Amygdala (tissue), 56 donors: ENCODE measurements at regions not wholly inside any gene's neighbourhood (a gene's known extent, or its start where the extent isn't known, plus 50 kb on each side); places are given as distances from the start of the nearest gene placed in this dataset.
"Not testable (repeated sequence)": the region's sequence is repeated elsewhere in the genome, so short reads cannot be mapped to it uniquely, and the experiment has no call there.

Source experiments
- DNase-seq, 56 donors: peaks; one replicate each; lab custom pipeline; 2025; lab: John Stamatoyannopoulos, UW

DNA sequence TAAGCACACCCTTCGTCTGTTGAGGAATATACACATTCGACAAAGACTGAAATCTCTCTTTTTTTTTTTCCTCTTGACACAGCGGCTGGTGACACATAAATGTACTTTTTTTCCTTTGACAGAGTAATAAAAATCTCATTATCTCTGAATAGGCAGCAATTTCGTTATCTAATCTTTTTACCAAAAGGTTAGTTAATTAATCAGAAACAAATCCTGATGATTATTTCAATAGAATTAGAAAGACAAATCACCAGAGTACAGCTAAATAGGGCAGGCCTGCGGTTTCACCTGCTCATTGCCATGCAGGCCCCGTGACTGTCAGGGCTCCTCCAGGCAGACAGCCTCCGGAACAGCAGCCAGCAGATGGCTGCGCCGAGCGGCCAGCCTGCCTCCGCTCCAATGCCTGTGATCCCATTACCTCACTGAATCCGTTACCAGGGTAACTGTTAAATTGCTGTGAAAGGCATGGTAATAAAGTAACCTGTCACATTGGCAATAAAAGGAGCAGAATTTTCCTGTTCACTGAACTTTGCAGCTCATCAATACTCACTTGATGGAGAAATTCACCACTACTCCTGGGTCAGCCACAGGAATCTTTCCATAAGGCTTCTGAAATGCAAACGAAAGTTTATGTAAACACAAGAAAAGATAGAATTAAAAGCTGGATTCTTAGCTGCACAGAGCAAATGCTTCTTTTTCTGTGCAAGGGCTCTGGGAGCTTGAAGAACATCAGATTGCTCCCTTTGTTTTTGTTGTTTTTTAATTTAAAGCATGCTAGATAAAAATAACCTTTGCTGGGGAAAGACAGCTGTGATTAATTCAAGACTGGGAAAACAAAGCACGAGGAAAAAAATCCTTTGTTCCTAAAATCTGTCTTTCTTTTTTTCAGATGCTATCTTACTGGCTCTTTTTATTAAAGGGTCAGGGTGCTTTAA lies 666.4 kb upstream of the ZNF608 start:
- DNase-seq = peak in 54 of 56 donors; percentile 17 to 94 (median 79)

DNA sequence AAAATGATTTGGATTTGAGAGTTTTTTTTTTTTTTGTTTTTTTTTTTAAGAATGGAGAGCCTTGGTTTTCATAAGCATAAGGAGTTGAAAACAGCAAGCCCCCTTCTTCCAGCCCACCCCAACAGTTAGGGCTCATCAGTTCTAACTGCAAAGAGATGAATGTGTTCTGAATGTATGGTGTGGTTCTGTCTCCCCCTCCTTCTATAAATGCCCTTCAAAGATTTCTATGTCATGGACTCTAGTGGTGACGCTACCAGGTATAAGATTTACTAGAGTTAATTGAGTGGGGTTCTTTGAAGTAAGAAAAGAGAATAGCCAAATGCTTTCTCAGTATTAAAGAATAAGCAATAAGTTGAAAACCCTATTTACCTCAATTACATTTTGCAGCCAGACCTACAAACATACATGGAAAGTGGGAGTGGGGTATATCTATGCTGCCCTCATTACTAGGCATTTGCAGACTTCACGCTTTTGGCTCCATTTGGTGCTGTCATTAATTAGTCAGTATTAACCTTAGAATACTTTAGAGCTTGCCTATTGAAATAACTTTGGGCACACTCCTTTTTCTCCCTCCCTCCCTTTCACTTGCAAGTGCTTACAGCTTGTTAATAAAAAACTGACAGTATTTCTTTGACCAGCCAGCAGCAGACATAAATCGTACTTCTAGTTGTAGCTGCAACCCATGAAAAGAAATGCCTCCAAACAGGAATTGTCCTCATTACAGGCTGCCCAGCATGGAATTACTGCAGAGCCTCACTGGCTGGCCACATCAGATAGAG lies 667.2 kb upstream of the ZNF608 start:
- peak in 5 of 56 donors; percentile 14 to 40 (median 26) for DNase-seq

DNA sequence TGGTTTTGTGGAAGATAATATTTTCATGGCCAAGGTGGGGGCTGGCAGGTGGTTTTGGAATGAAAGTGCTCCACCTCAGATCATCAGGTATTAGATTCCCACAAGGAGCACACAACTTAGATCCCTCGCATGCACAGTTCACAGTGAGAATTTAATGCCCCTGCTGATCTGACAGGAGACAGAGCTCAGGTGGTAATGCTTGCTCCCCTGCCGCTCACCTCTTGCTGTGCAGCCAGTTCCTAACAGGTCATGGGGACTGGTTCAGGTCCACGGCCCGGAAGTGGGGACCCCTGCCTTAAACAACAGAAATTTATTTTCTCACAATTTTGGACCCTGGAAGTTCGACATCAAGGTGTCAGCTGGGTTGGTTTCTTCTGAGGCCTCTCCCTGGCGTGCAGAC lies 668.7 kb upstream of the ZNF608 start:
- no peak for DNase-seq

DNA sequence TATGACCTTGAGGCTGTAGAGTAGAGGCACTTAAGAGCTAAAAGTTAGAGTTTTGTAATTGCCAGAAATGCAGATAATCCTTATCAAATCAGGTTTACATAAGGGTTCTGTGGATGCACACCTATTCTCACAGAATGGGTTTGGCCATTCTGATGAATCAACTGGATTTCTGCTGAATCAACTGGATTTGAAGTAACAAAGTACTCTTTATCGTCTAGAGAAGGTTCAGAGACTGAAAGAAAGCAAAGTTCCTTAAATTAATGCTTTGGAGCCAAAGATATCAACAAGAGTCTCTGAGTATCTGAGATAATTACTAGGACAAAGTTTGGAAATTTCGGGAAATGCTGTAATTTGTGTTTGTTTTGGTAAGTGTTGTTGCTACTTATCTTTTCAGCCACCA lies 669.6 kb upstream of the ZNF608 start:
- no peak for DNase-seq

DNA sequence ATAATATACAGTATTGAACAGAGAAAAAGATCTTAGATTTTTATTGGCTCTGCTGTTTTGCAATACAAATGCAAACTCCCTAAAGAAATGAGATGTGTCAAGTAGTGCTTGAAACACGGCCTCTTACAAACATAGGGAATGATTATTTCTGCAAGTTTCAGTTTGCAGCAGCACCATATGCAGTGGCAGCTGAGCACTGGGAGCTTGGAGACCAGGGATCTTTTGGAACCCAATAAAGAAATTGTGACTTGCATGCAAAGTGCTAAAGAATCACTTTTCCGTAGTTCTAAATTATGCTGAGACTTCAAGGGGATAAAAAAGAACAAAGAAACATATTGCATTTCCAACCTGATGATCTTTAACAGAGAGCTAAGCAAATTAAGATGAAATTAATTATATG lies 674.6 kb upstream of the ZNF608 start:
- DNase-seq = no peak

DNA sequence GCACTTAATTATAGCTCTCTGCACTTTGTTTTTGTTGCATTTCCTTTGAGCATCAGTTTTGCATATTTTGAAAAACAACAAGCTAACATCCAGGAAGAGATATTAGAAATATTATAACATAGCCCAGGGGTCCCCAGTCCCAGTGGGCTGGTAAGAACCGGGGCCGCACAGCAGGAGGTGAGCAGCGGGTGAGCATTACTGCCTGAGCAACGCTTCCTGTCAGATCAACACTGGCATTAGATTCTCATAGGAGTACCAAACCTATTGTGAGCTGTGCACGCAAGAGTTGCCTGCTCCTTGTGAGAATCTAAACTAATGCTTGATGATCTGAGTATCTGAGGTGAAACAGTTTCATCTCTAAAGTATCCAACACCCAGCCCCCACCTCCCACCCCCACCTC lies 675.9 kb upstream of the ZNF608 start:
- DNase-seq = no peak

DNA sequence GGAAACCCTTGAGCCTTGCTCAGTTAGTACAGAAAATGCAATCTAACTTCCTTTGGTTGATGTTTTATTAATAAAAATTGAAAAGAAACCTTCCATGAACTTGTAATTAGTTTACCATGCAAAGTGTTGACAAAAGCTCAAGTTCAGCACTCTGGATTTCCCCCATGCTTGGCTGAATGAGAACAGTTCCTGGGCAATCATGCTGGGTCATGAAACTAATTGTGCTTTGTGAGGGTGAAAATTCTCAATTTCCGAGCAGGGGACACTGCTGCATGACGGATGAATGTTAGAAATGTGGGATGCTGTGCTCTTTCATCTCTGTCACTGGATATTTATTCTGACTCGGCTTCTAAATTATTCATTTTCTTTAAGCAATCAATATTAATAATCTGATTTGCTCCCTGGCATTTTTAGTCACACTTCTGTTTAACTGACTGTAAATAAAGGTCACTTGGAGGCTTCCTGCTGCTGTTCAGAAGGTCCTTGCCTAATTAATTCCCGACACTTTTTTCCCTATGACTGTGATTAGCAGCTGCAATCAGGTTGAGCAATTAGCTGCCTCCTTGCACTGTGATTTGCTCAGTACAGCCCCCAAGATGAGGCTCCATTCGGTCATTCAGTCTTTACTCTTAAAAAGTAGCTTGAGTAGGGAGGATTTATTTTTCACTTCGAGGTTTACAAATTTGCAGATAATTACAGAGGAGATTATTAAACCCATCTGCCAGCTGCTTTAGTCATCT lies 678.1 kb upstream of the ZNF608 start:
- peak in 1 of 56 donors; percentile 18 for DNase-seq

DNA sequence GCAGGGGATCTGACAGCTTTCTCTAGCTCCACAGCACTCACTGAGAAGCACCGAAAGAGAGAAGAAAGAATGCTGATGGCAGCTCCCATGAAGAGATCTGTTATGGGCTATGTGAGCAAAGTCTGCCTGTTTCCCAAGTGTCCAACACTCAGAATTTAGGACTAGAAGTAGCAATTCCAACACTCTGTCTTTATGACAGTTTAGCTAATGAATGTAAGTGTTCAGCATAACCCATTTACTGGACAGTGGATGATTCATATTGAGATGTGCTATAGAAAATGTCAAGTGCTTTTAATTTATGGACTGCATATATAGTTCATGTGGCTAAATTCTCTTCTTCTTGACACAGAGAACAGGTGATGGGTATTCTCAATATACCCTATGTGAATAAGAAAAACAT lies 683.1 kb upstream of the ZNF608 start:
- DNase-seq = no peak

DNA sequence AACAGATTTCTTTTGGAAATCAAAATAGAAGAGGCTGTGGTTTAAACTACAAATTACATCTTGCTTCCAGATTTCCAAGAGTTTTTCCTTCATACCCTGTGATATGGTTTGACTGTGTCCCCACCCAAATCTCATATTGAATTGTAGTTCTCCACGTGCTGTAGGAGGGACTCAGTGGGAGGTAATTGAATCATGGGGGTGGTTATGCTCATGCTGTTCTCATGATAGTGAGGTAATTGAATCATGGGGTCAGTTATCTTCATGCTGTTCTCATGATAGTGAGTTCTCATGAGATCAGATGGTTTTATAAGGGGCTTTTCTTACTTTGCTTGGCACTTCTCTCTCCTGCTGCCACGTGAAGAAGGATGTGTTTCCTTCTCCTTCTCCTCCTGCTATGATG lies 687.0 kb upstream of the ZNF608 start:
- DNase-seq = no peak

DNA sequence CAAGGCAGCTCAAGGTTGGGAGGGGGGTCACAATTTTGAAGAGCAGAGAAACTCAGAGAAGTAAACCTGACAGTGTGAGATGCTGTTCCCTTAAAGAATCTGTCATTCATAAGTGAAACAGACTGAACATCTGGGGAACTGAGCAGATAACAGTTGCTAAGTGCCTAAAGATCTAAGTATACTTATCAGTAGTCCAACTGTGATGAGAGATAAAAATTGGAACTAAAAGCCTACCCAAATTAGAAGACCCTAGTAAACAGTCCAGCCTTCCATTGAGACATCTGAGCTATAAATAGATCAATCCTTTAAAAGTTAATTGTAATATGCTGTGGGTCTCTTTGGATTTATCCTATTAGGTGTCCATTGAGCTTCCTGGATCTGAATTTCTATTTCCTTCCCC lies 692.8 kb upstream of the ZNF608 start:
- DNase-seq = no peak

DNA sequence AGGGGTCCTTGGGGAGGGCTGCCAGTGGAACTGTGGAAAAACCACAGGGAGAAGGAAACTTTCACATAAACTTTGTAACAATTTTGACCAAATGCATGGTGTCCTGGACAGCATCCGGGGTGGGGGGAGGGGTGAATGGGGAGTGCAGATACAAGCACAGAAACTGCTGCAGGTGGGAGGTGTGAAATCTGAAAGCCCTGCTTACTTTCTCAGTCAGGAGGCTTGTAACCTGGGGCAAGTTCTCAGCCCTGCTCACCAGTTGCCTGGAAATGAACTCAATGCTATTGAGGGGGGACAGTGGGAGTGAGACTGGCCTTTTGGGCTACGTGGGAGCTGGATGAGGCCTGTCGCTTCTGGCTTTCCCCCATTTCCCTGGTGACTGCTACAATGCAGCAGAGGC lies 694.5 kb upstream of the ZNF608 start:
- no peak for DNase-seq

DNA sequence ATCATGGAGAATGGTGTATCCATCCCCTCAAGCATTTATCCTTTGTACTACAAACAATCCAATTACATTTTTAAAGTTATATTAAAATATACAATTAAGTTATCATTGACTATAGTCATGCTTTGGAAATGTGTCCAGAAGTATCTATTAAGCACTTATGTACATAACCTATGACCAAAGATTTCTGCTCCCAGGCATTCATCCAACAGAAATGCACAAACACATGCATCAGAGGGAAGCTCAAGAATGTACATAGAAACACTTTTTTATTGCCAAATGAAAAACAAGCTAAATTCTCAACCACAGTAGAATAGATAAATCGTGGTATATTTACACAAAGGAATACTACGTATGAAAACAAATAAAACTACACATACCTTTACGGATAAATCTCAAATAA lies 700.5 kb upstream of the ZNF608 start:
- DNase-seq = no peak

DNA sequence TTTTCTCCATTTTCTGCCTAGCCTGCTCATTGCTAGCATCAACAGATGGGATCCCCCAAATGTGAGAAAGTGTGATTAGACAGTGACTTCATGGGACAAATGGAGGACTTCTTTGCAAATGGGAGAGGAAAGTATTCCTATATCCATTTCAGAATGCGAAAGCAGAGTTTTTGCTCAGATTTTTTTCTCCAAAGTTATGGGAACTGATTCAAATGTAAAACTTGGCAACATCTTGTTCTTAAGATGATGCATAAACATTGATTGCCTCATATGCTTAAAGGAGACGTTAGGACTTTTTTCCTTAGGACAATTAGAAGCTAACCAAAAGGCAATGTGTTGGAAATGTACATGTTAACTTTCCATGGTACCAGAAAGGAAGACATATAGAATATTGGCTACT lies 704.3 kb upstream of the ZNF608 start:
- DNase-seq = no peak

DNA sequence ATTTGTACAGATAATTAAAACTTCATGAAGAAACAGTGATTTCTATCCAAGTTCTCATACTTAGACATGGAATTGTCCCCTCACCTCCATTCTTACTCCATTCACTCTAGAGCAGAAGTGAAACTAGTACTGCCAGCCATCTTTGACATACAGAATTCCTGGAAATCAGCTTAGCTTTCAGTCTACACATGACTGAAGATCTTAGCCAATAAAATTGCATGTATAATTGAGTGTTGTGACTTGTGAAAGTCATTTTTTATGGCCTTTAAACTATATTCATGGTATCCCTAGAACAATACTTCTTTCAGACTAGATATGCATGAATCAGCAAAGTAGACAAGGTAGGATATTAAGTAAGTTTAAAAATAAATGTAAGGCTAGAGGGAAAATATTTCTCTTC lies 705.2 kb upstream of the ZNF608 start:
- no peak for DNase-seq

DNA sequence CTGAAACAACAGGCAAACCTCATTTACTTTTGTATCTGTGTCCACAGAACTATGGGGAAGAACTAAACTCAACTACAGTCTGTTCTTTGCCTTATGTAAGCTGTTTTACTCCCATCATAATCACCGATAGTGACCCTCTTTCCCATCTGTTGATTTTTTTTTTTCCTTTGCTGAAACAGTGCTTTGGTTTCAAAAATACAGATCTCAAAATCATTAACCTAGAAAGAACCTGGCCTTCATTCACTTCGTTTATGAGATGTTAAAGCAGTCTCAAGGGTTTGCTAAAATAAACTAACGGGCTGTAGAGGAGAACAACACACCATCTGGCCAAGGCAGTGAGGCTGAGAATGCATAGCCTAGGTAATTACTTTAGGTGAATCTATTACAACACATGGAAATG lies 706.6 kb upstream of the ZNF608 start:
- no peak for DNase-seq

DNA sequence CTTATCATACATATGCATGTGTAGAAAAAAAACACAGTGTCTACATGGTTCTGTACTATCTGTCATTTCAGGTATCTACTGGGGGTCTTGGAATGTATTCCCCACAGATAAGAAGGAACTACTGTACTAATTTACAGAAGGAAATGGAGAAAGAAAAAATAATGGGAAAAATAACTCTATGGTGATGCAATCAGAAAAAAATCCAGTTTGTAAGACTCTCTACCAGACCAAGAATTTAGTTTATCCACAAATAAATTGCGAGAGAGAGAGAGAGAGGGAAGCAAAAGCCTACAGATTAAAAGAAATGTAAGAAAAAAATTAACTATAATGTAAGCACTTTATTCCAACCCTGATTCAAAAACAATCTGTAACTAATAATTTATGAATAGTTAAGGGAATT lies 708.6 kb upstream of the ZNF608 start:
- DNase-seq = no peak

DNA sequence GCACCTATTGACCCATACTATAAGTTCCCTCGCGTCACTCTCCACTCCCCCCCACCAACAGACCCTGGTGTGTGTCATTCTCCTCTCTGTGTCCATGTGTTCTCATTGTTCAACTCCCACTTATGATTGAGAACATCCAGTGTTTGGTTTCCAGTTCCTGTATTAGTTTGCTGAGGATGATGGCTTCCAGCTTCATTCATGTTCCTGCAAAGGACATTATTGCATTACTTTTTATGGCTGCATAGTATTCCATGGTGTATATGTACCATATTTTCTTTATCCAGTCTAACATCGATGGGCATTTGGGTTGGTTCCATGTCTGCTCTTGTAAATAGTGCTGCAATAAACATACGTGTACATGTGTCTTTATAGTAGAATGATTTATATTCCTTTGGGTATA lies 709.6 kb upstream of the ZNF608 start:
- not testable (repeated sequence) for DNase-seq

DNA sequence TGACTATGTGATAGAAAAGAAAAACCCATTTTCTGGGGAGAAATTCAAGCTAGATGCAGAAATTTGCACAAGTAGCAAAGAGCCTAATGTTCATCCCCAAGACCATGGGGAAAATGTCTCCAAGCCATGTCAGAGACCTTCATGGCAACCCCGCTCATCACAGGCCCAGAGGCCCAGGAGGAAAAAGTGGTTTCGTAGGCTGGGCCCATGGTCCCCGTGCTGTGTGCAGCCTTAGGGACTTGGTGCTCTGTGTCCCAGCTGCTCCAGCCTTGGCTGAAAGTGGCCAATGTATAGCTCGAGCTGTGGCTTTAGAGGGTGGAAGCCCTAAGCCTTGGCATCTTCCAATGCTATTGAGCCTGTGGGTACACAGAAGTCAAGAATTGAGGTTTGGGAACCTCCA lies 711.2 kb upstream of the ZNF608 start:
- no peak for DNase-seq

DNA sequence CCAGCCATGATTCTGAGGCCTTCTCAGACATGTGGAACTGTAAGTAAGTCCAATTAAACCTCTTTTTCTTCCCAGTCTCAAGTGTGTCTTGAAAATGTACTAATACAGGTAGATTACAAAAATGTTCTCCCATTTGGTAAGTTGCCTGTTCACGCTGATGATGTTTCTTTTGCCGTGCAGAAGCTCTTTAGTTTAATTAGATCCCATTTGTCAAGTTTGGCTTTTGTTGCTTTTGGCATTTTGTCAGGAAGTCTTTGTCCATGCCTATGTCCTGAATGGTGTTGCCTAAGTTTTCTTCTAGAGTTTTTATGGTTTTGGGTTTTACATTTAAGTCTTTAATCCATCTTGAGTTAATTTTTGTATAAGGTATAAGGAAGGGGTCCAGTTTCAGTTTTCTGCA lies 712.5 kb upstream of the ZNF608 start:
- not testable (repeated sequence) for DNase-seq

DNA sequence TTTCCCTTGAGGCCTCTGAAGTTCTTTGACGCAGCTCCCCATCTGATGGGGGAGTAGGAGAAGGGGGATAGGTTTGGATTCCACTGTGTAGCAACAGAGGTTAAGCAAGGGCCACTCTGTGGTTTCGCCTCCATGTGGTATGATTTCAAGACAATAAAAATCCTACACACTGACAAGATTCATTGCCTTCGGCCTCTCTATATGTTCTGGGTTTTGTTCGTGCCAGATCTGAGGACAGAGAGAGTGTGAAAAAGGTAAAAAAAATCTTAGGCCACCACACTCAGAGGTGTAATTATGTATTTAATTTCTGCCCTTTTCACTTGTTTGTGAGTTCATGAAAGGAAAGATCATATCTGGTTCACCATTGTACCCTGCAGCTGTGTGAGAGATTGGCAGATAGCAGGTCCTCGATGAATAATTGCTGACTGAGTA lies 715.2 kb upstream of the ZNF608 start:
- DNase-seq = no peak

DNA sequence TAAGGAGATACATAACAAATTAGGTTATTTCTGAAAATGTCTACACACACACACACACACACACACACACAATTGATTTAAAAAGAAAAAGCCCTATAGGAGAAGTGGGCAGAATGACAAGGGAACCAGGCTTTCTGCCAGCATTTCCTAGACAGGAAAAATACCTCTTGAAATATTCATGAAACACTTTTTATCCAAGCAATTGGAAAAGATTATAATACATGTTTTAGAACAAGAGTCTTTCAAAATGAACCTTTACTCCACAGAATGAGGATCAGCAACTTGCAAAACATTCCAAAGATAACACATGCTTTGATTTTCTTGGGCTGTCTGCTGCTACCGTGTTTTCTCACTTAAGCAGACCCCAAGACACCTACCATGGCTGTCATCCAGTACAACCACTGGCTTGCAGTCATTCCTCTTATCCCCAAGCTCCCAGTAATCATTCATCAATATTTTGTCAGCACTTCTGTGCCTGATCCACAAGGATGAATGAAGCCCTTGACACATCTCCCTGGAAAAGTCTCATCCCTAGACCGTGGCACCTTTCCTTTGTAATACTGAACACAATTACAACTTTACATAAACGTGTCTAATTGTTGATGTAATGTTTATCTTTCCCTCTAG lies 717.1 kb upstream of the ZNF608 start:
- peak in 2 of 56 donors; percentile 0 to 3 for DNase-seq
